HG03342 (cell line): ENCODE measurements at regions not wholly inside any gene's neighbourhood (a gene's known extent, or its start where the extent isn't known, plus 50 kb on each side); places are given as distances from the start of the nearest gene placed in this dataset.
"Not testable (repeated sequence)": the region's sequence is repeated elsewhere in the genome, so short reads cannot be mapped to it uniquely, and the experiment has no call there.

Experiments used
- ATAC-seq: cut with Tn5 transposase; IDR thresholded peaks from one replicate; pipeline ENCODE4 v1.9.1; 2021; ENCODE audit warnings: mild to moderate bottlenecking, moderate library complexity; ENCODE audit not compliant: unreplicated experiment

DNA sequence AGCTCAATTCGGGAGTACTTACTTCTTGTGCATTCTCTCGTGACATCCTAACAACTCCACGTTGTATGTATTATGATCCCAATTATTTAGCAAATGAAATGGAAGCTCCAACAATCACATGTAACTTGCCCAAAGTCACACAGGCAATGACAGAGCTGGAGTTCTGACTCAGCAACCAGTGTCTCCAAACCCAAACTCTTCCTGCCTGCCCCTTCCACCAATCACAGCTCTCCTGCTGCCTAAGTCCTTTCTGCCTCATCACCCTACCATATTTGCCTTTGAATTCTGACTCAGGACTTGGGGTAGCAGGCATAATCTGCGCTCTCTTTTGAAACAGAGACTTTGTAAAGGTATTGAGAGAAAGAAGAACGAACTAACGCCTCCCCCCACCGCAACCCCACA, 245.2 kb upstream of the MAF start:
- ATAC-seq = peak; percentile 38

DNA sequence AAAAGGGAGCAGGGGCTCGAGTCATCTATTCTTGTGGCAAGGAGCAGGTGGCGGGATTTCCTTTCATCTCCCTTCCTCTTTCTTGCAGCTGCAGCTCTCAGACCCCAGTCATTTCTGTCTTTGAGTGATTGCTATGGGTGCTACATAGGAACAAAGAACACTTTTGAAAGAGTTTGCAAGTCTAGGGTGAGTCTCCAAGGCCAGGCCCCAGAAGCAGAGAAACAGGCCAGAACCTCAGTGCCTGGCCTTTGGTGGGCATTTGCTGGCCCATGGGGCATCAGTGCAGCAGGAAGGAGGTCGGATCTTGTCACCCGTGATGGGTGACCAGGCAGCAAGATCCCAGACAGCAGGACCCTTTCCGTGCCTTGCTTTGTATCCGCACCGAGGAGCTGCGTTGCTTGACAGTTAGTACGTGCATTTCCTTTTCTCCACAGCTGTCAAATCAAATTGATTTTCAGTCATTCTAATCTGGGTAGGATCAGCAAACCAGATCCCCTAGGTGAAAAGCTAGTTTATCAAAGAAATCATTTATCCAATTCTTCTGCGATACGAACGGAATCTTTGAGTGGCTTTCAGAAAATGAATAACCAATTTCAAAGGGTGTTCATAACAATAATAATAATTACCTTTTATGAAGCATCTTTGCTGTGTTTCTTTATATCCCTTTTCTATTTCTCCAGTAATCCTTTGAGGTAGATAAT, 244.6 kb upstream of the MAF start:
- peak; percentile 85 for ATAC-seq

- ATAC-seq = no peak
These were observed 244.1 kb upstream of the MAF start for GRCh38 chr16:79844603-79845002.

- peak; percentile 33 for ATAC-seq
These were observed 243.1 kb upstream of the MAF start for GRCh38 chr16:79843631-79844043.

- ATAC-seq = no peak
These were observed 242.6 kb upstream of the MAF start for GRCh38 chr16:79843145-79843544.

DNA sequence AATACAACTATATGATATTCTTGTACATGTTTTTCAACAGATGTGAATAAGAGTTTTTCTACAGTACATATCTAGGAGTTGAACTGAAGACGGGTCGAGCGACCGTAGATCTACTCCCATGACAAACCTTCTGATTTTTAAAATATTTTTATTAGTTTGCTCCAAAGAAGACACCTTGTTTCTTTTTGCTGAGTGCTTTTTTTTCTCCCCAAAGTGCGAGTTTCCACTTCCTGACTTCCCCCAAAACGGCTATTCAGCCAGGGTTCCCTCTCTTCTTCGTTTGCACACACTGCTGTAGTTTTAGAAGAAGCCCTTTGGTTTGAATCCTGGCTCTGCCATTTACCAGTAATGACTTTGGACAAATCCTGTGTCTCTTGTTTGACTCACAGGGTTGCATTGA, 241.7 kb upstream of the MAF start:
- no peak for ATAC-seq

GRCh38 chr16:79839466-79840341, 239.2 kb upstream of the MAF start:
- ATAC-seq = no peak

DNA sequence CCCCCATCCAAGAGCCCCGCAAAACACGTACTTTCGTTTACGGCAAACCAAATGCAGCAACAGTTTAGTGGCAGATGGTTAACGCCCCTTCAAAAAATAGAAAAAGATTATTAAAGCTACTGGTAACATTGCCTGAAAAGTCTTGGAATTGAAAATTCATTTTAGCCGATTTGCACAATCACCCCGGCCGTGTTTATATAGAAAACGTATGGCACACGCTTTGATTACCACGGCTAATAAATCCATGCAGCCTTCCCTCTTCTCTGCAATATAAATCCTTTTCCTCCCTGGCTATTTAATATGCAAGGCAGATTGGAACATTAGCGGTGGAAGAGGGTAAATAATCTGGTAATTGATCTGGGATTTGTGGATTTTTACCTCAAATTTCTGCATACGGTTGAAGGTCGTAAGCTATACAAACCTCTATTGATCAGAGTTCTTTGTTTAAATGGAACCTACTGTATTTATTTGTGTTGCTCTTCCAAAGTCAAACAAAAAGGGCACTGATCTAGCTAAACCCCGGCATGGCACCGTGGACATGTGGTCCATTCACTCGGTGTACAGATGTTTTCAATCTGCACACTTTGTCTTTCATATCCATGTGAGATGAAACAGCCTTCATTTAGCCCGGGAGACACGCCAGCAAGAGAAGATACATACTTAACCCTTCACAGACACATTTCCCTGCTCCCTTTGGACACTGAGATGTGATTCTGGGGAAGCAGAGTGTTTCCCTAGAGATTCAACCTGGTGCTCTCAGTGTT, 238.1 kb upstream of the MAF start:
- no peak for ATAC-seq

DNA sequence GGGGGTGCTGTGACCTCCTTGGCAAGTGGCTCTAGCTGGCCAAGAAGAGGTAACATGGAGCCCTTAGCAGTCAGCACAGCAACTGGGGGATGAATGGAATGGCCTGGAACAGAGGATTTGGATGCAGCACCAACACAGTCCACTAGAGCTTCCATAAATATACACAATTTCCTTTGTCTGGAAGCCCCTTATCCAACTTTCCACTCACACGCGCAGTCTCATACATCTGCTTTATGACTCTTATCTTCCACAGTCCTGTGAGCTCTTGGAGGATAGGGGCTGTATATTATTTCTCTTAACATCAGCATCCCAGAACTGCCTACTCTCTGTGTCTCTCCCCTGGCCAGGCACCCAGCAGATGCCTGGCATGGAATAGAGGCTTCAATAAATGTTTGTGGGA, 235.6 kb upstream of the MAF start:
- ATAC-seq = no peak

DNA sequence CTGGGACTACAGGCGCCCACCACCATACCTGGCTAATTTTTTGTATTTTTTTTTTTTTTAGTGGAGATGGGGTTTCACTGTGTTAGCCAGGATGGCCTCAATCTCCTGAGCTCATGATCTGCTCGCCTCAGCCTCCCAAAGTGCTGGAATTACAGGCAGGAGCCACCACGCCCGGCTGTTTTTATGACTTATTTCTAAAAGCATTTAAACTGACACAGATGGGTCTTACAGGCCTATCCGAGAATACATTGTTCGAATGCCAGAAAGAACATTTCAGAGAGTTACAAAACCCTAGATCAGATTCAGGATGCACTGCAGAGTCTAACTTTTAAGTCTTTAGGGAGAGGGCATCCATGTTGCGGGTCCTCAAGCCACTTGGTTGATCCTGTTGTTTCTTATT, 234.7 kb upstream of the MAF start:
- no peak for ATAC-seq

GRCh38 chr16:79834720-79835119, 234.2 kb upstream of the MAF start:
- ATAC-seq = no peak

DNA sequence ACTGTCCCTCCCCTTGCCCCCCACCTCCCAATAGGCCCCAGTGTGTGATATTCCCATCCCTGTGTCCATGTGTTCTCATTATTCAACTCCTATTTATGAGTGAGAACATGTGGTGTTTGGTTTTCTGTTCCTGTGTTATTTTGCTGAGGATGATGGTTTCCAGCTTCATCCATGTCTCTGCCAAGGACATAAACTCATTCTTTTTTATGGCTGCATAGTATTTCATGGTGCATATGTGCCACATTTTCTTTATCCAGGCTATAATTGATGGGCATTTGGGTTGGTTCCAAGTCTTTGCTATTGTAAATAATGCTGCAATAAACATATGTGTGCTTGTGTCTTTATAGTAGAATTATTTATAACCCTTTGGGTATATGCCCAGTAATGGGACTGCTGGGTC, 233.5 kb upstream of the MAF start:
- ATAC-seq = not testable (repeated sequence)

GRCh38 chr16:79833559-79833958, 233.0 kb upstream of the MAF start:
- ATAC-seq = no peak

DNA sequence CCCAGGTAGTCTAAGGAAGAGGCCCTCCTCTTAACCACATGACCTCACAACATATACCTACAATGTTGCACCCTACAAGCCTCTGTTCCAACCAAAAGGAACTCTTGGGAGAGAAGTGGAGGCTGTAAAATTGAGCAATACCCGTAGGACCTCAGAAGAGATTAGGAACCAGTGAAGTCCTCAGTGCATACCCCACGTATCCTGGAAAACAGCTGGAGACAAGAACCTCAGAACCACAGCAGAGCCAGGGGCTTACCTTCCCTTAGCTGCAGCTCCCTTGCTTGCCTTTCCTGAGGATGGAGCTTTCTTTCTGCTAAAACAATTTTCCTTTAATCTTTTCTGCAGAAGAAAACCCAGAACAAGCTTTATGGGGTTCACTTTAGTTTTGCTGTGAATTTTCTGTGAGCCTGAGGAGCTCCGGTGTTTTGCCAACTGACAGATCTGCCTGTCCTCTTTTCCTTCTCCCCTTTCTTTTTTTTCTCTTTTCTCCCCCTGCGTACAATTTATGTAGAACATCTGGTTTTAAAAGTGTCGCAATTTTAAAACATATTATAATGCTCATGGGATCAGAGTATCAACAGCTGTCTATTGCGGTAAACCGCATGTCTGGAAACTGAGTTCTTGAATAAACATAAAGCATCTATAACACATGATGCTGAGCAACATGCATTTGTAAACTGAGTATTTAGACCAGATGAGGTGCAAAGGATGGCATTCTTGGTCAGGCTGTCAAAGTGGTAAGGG, 226.4 kb upstream of the MAF start:
- ATAC-seq = no peak

GRCh38 chr16:79825002-79825401, 224.5 kb upstream of the MAF start:
- ATAC-seq = no peak

- no peak for ATAC-seq
These were observed 223.1 kb upstream of the MAF start for GRCh38 chr16:79823639-79824038.

GRCh38 chr16:79821911-79822310, 221.4 kb upstream of the MAF start:
- no peak for ATAC-seq

DNA sequence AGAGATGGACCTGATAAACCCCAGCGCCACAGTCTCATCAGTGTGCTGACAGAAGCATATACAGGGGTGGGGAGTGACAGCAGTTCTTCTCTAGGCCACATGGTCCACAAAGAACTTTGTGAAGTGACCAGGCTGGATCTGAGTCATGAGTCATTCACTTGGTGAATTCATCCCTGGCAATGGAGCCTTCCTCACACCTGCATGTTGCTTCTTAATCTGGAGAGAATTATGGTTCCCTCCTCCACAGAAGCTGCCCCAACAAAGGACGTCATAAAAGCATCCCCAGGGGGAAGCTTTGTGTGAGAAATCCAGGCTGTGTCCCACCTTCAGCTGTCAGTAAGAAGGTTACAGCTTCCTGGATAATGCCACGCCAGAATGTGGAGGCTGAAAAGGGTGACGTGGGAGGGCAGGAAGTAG, 215.6 kb upstream of the MAF start:
- no peak for ATAC-seq

DNA sequence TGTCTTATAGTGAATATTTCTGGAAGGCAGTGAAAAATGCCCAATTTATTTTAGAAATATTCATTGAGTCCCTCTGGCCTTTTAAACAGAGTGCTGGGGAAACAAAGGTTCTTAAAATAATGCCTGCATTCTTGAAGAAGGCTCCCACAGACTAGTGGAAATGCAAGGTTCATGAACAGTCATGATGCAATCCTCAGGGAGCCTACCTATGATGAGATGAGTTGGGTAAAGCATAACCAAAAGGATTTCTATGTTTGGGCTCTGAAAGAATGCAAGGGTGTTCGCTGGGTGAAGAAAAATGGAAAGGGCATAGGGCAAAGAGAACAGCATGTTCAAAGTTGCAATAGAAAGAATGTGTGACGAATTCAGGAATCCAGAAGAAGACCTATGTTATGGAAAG, 214.5 kb upstream of the MAF start:
- no peak for ATAC-seq

GRCh38 chr16:79814124-79814523, 213.6 kb upstream of the MAF start:
- ATAC-seq = no peak

GRCh38 chr16:79811541-79811940, 211.0 kb upstream of the MAF start:
- no peak for ATAC-seq
